Endothelial cell (in vitro differentiated cells): ENCODE measurements at regions not wholly inside any gene's neighbourhood (a gene's known extent, or its start where the extent isn't known, plus 50 kb on each side); places are given as distances from the start of the nearest gene placed in this dataset.

ENCODE experiments used
- DNase-seq: peaks from one replicate; pipeline ENCODE4 v3.0.0; 2021; ENCODE audit warnings: low spot score
- H3K27ac Mint-ChIP-seq: one replicate; pipeline ENCODE4 v1.8.0; 2021; ENCODE audit warnings: mixed read lengths, inconsistent platforms; ENCODE audit not compliant: unreplicated experiment
- H3K27me3 Mint-ChIP-seq: one replicate; pipeline ENCODE4 v1.8.0; 2021; ENCODE audit warnings: mild to moderate bottlenecking, moderate library complexity, mixed read lengths, inconsistent platforms; ENCODE audit not compliant: unreplicated experiment
- H3K36me3 Mint-ChIP-seq: one replicate; pipeline ENCODE4 v1.8.0; 2021; ENCODE audit warnings: mild to moderate bottlenecking, low read depth, mixed read lengths, inconsistent platforms; ENCODE audit not compliant: unreplicated experiment
- H3K4me1 Mint-ChIP-seq: one replicate; pipeline ENCODE4 v1.8.0; 2021; ENCODE audit warnings: mild to moderate bottlenecking, mixed read lengths, inconsistent platforms; ENCODE audit not compliant: unreplicated experiment
- H3K4me3 Mint-ChIP-seq: one replicate; pipeline ENCODE4 v1.8.0; 2021; ENCODE audit warnings: mild to moderate bottlenecking, mixed read lengths, inconsistent platforms; ENCODE audit not compliant: unreplicated experiment
- H3K9me3 Mint-ChIP-seq: one replicate; pipeline ENCODE4 v1.8.0; 2021; ENCODE audit warnings: mixed read lengths, inconsistent platforms; ENCODE audit not compliant: unreplicated experiment
- TF ChIP-seq, protein P1 (sequence below): fragments of 200-600 bp; sonication (generic); IDR thresholded peaks from one replicate; pipeline ENCODE4 v1.5.0; 2021; ENCODE audit warnings: antibody characterized with exemption; ENCODE audit not compliant: unreplicated experiment

DNA sequence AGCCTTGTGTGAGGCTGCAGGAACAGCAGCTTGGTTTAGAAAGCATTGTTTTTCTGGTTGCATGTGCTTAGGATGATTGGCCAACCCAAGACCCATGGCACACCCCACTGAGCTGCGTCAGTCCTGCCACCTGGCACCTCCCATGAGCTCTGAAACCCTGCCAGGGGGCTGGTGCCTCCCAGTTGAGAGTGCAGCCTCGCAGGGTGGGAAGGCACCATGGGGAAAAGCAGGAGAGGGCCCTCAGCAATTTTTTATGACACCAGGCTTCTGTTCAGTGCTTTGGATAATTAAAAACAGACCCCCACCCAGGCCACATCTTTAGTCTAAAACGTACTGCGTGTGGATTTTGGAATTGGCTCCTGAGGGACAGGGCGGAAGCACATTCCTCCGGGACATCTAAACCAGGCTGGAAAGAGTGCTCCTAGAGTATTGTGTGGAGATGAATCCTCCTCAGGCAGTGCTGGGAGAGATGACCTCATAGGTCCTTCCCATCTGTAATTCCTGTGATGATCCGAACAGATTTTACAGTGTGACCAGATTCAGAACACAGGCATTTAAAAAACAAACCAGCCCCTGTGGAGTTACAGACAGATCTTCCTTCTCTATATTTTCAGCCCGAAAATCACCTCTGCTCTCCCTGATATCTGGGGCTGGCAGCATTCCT, 438.3 kb downstream of the ZNF521 start:
- Mint-ChIP-seq H3K36me3 (no peaks in the 10 kb centered on the region), H3K27ac (peak overlapping the region; percentile 94), H3K27me3 (no peaks in the 10 kb centered on the region), H3K9me3 (no peaks in the 10 kb centered on the region), H3K4me1 (peaks cover 59% of the 10 kb centered on the region), H3K4me3 (no peak overlapping the region)
- TF ChIP-seq, protein P1, sequence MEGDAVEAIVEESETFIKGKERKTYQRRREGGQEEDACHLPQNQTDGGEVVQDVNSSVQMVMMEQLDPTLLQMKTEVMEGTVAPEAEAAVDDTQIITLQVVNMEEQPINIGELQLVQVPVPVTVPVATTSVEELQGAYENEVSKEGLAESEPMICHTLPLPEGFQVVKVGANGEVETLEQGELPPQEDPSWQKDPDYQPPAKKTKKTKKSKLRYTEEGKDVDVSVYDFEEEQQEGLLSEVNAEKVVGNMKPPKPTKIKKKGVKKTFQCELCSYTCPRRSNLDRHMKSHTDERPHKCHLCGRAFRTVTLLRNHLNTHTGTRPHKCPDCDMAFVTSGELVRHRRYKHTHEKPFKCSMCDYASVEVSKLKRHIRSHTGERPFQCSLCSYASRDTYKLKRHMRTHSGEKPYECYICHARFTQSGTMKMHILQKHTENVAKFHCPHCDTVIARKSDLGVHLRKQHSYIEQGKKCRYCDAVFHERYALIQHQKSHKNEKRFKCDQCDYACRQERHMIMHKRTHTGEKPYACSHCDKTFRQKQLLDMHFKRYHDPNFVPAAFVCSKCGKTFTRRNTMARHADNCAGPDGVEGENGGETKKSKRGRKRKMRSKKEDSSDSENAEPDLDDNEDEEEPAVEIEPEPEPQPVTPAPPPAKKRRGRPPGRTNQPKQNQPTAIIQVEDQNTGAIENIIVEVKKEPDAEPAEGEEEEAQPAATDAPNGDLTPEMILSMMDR, result no peak
- DNase-seq, result no peak

DNA sequence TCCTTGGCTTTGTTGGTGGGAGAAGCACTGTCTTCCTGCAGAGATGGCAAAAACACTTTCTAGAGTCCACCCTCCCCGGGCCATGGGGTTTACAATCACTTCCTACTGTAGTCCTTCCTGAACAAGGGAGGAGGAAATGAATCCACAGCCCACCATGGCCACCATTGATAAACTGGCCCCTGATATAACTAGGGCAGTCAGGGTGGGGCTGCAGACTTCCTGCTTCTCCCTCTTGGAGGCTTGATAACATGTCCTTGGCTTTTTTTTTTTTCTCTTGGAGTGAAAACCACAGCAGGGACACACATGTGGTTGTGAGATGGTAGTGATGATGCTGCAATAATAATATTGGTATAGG, 437.8 kb downstream of the ZNF521 start:
- Mint-ChIP-seq H3K9me3 (no peaks in the 10 kb centered on the region), H3K36me3 (no peaks in the 10 kb centered on the region), H3K4me3 (no peak overlapping the region), H3K27me3 (no peaks in the 10 kb centered on the region), H3K27ac (peak overlapping the region; percentile 94), H3K4me1 (peaks cover 64% of the 10 kb centered on the region)
- peak; percentile 18 for DNase-seq
- TF ChIP-seq, protein P1, result no peak

DNA sequence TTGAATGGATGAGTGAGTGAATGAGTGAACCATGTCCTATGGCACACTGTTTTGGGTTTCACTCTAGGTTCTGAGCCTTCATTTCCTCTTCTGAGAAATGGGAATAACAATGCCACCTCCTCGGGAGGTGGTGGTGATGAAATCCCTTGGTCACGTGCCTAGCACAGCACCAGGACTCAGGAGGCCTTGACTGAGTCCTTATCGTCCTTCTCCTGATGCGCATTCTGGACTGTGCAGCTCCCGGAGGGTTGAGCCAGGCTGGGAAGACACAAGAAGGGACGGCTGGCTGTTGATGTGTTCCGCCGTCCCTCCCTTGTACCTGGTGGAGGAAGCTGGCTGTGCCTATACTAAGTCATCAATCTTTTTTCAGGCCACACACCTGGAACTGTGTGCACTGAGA, 437.3 kb downstream of the ZNF521 start:
- no peaks in the 10 kb centered on the region for H3K27me3 Mint-ChIP-seq
- H3K4me1 Mint-ChIP-seq, result peaks cover 64% of the 10 kb centered on the region
- H3K4me3 Mint-ChIP-seq, result no peak overlapping the region
- peak overlapping the region; percentile 36 for H3K27ac Mint-ChIP-seq
- no peak for DNase-seq
- H3K36me3 Mint-ChIP-seq, result no peaks in the 10 kb centered on the region
- TF ChIP-seq, protein P1, result no peak
- H3K9me3 Mint-ChIP-seq, result no peaks in the 10 kb centered on the region

DNA sequence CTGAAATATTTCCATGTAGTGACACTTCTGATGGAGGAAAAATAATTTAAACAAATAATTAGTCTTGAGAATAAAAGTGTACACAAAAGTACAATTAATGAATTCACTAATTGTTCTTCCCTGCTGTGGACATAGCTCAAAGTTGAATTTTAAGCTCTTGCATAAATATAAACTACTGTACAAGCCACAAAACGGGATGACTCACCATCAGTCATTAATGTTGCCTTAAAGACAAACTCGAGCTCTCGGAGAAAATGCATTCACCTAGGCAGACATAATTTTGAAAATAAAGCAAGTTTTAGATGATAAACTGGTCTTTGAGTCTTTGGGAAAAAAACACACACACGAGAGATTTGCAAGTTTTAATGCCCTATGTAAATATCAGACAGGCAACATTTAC, 436.4 kb downstream of the ZNF521 start:
- no peaks in the 10 kb centered on the region for H3K9me3 Mint-ChIP-seq
- no peak for DNase-seq
- TF ChIP-seq, protein P1, result no peak
- H3K4me1 Mint-ChIP-seq, result peaks cover 63% of the 10 kb centered on the region
- no peak overlapping the region for H3K4me3 Mint-ChIP-seq
- H3K27ac Mint-ChIP-seq, result no peak overlapping the region
- H3K36me3 Mint-ChIP-seq, result no peaks in the 10 kb centered on the region
- no peaks in the 10 kb centered on the region for H3K27me3 Mint-ChIP-seq

DNA sequence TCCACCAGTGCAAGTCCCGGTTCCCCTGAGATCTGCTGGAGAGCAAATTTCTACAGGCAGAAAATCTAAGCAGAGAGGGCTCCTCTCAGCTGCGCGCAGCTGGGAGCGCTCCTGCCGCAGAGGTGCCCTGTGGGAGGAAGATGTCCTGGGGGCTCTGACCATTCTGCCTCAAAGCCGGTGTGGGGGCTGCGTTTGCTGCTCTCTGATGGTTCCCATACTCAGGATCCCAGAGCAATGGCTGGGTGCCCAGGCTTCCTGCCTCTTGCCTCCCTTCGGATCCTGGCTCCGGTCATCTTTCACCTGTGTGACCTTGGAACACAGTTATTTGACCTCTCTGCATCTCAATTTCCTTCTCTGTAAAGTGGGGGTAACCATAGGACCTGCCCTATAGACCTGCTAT, 434.2 kb downstream of the ZNF521 start:
- Mint-ChIP-seq H3K27ac (no peak overlapping the region), H3K9me3 (no peaks in the 10 kb centered on the region), H3K4me1 (peaks cover 61% of the 10 kb centered on the region), H3K36me3 (no peaks in the 10 kb centered on the region), H3K4me3 (no peak overlapping the region), H3K27me3 (peaks cover 2% of the 10 kb centered on the region)
- TF ChIP-seq, protein P1, result no peak
- no peak for DNase-seq
